WTC11 (cell line): ENCODE measurements at regions not wholly inside any gene's neighbourhood (a gene's known extent, or its start where the extent isn't known, plus 50 kb on each side); places are given as distances from the start of the nearest gene placed in this dataset.

ENCODE experiments used
- ATF1 ChIP-seq: sonication (generic); formaldehyde crosslinking; IDR thresholded peaks from 2 replicates; pipeline ENCODE4 v1.8.1; 2023; ENCODE audit warnings: mild to moderate bottlenecking, moderate library complexity, missing genetic modification reagents
- MYBL2 ChIP-seq: sonication (generic); formaldehyde crosslinking; IDR thresholded peaks from 2 replicates; pipeline ENCODE4 v1.8.1; 2023; ENCODE audit warnings: mild to moderate bottlenecking, moderate library complexity, missing genetic modification reagents
- NR2C2 ChIP-seq: sonication (generic); formaldehyde crosslinking; IDR thresholded peaks from 2 replicates; pipeline ENCODE4 v1.8.0; 2022; ENCODE audit warnings: mild to moderate bottlenecking, missing genetic modification reagents
- TCF7 ChIP-seq: sonication (generic); formaldehyde crosslinking; IDR thresholded peaks from 2 replicates; pipeline ENCODE4 v1.8.0; 2022; ENCODE audit warnings: mild to moderate bottlenecking, low read depth, missing genetic modification reagents, moderate library complexity
- TF ChIP-seq, protein P1 (sequence below): fragments of 200-600 bp; IDR thresholded peaks from 2 replicates; pipeline ENCODE4 v1.8.0; 2022; ENCODE audit warnings: antibody characterized with exemption
- TF ChIP-seq, protein P2 (sequence below): sonication (generic); formaldehyde crosslinking; conservative IDR thresholded peaks from 2 replicates; pipeline ENCODE4 v1.8.1; 2023; ENCODE audit warnings: mild to moderate bottlenecking, low read depth, missing genetic modification reagents, moderate library complexity

DNA sequence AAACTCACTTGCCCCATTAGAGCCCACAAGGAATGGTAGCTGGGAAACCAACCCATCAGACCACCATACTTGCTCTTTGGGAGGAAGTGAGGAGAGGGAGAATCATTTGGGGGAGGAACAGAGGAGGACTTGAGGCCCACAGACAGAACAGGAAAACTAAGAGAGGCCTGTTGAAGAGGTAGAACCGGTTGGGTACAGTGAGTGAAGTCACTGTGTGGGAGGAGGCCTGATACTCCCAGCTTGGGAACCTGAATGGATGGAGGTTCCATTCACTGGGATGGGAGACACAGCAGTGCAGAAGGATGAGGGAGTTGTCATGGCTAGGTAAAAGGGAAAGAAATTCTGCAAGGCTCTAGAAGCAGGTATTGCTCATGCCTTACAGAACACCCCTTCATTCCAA is 63.4 kb upstream of the PSEN2 start:
- TF ChIP-seq MYBL2 (CRISPR knock-in tag) (no peak), TCF7 (CRISPR knock-in tag) (no peak), ATF1 (CRISPR knock-in tag) (no peak), NR2C2 (CRISPR knock-in tag) (no peak)
- TF ChIP-seq, protein P1, sequence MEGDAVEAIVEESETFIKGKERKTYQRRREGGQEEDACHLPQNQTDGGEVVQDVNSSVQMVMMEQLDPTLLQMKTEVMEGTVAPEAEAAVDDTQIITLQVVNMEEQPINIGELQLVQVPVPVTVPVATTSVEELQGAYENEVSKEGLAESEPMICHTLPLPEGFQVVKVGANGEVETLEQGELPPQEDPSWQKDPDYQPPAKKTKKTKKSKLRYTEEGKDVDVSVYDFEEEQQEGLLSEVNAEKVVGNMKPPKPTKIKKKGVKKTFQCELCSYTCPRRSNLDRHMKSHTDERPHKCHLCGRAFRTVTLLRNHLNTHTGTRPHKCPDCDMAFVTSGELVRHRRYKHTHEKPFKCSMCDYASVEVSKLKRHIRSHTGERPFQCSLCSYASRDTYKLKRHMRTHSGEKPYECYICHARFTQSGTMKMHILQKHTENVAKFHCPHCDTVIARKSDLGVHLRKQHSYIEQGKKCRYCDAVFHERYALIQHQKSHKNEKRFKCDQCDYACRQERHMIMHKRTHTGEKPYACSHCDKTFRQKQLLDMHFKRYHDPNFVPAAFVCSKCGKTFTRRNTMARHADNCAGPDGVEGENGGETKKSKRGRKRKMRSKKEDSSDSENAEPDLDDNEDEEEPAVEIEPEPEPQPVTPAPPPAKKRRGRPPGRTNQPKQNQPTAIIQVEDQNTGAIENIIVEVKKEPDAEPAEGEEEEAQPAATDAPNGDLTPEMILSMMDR: no peak
- TF ChIP-seq, protein P2, sequence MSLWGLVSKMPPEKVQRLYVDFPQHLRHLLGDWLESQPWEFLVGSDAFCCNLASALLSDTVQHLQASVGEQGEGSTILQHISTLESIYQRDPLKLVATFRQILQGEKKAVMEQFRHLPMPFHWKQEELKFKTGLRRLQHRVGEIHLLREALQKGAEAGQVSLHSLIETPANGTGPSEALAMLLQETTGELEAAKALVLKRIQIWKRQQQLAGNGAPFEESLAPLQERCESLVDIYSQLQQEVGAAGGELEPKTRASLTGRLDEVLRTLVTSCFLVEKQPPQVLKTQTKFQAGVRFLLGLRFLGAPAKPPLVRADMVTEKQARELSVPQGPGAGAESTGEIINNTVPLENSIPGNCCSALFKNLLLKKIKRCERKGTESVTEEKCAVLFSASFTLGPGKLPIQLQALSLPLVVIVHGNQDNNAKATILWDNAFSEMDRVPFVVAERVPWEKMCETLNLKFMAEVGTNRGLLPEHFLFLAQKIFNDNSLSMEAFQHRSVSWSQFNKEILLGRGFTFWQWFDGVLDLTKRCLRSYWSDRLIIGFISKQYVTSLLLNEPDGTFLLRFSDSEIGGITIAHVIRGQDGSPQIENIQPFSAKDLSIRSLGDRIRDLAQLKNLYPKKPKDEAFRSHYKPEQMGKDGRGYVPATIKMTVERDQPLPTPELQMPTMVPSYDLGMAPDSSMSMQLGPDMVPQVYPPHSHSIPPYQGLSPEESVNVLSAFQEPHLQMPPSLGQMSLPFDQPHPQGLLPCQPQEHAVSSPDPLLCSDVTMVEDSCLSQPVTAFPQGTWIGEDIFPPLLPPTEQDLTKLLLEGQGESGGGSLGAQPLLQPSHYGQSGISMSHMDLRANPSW (CRISPR knock-in tag): no peak
